ENCODE measurements at regions not wholly inside any gene's neighbourhood (a gene's known extent, or its start where the extent isn't known, plus 50 kb on each side); places are given as distances from the start of the nearest gene placed in this dataset.

DNA sequence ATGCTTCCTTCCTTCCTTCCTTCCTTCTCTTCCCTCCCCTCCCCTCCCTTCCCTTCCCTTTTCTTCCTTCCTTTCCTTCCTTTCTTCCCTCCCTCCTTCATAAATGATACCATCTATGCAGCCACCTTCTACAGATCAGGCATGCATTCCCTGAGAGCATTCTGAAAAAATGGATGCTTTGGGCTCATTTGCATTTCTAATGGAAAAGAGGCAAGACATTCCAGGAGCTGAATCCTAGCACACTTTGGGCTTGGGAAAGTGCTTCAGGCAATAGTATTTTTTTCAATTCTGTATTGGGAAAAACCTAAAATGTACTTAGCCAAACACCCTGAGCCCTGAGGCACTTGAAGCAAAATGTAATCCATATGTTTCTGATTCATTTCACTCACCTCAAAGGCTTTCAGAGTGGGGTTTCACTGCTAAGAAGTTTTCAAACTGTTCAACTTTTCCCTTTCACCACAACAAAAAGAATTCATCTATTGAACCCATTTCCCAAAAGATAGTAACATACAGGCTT, 220.1 kb upstream of the RORA start:
- Histone ChIP-seq H3K9ac (no peak overlapping the region), H3K4me2 (peak overlapping the region in 2 of 11 experiments; percentile 10 to 16; a peak in 2 of 22 replicates), H3K4me3 (no peak overlapping the region), H3K27ac (no peak overlapping the region), H3K9me3 (replicated peaks in 1 of 11) (peaks cover 9 to 13% (median 11%) of the 10 kb centered on the region in 11 experiments; a peak in 21 of 22 replicates), H4K20me1 (no peaks in the 10 kb centered on the region), H3K4me1 (peaks cover 0 to 7% (median 4%) of the 10 kb centered on the region in 10 experiments; a peak in 9 of 20 replicates), H3K36me3 (no peaks in the 10 kb centered on the region), H3K27me3 (no peaks in the 10 kb centered on the region)
- TF ChIP-seq Cebpa-rat (IDR thresholded peaks at IDR 0.05): no peak

DNA sequence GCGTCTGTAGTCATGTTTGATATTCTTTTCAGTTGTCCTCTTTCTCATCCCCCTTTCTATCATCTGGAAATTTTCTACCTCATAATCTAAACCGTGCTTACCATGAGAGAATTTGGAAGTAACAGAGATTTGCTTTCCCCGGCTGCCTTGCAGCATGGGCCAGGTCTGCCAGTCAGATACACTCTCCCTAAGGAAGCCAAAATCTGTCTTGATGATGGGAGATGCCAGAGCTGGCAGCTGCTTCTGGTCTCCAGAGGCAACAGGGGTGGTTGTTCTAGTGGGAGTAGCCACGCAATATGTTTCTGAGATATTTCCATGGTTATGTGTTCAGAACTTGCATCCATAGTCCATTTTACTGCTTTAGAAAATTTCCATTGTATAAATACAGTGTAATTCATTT, 218.9 kb upstream of the RORA start:
- H3K4me2 ChIP-seq: no peak overlapping the region
- H3K27ac ChIP-seq: no peak overlapping the region
- no peaks in the 10 kb centered on the region for H3K27me3 ChIP-seq
- H3K9ac ChIP-seq: no peak overlapping the region
- peaks cover 12 to 22% (median 14%) of the 10 kb centered on the region in 11 experiments; a peak in 21 of 22 replicates for H3K9me3 ChIP-seq (replicated peaks in 1 of 11)
- peaks cover 0 to 7% (median 4%) of the 10 kb centered on the region in 10 experiments; a peak in 9 of 20 replicates for H3K4me1 ChIP-seq
- H4K20me1 ChIP-seq: no peaks in the 10 kb centered on the region
- no peaks in the 10 kb centered on the region for H3K36me3 ChIP-seq
- no peak overlapping the region for H3K4me3 ChIP-seq
- no peak for TF ChIP-seq Cebpa-rat (IDR thresholded peaks at IDR 0.05)

- H3K27me3 ChIP-seq: no peaks in the 10 kb centered on the region
- no peak overlapping the region for H3K9ac ChIP-seq
- H4K20me1 ChIP-seq: no peaks in the 10 kb centered on the region
- H3K27ac ChIP-seq: no peak overlapping the region
- peaks cover 11 to 22% (median 14%) of the 10 kb centered on the region in 11 experiments; a peak in 20 of 22 replicates for H3K9me3 ChIP-seq (replicated peaks in 1 of 11)
- no peak overlapping the region for H3K4me3 ChIP-seq
- H3K4me1 ChIP-seq: peaks cover 0 to 7% (median 4%) of the 10 kb centered on the region in 10 experiments; a peak in 9 of 20 replicates
- TF ChIP-seq Cebpa-rat (IDR thresholded peaks at IDR 0.05): no peak
- no peak overlapping the region for H3K4me2 ChIP-seq
- H3K36me3 ChIP-seq: no peaks in the 10 kb centered on the region
Observed at GRCh38 chr15:61444585-61444984, 215.5 kb upstream of the RORA start.

DNA sequence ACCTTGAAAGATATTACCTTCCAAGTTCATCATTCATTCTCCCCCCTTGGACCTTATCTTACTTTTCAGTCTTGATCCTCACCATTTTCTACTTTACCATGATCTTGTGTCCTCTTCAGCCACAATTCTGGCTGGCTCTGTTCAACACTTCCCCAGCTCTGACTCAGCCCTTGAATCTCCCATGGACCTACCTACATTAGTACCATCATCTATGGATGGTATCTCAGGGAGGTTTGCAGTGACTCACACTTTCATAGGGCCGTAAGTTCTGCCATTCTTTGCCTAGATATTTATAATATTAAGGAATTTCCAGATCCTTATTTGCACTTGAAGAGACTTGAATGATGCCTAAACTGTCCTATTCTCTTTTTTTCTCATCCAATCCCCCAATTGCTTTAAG, 213.7 kb upstream of the RORA start:
- Histone ChIP-seq H3K9ac (no peak overlapping the region), H3K36me3 (no peaks in the 10 kb centered on the region), H3K4me1 (no peaks in the 10 kb centered on the region), H3K4me2 (no peak overlapping the region), H3K4me3 (no peak overlapping the region), H3K9me3 (replicated peaks in 1 of 11) (peaks cover 11 to 22% (median 14%) of the 10 kb centered on the region in 11 experiments; a peak in 20 of 22 replicates), H4K20me1 (no peaks in the 10 kb centered on the region), H3K27ac (no peak overlapping the region), H3K27me3 (no peaks in the 10 kb centered on the region)
- TF ChIP-seq Cebpa-rat (IDR thresholded peaks at IDR 0.05): no peak

GRCh38 chr15:61441891-61442290, 212.8 kb upstream of the RORA start:
- no peaks in the 10 kb centered on the region for H3K36me3 ChIP-seq
- H4K20me1 ChIP-seq: no peaks in the 10 kb centered on the region
- H3K27ac ChIP-seq: no peak overlapping the region
- H3K4me1 ChIP-seq: no peaks in the 10 kb centered on the region
- peaks cover 11 to 22% (median 14%) of the 10 kb centered on the region in 11 experiments; a peak in 20 of 22 replicates for H3K9me3 ChIP-seq (replicated peaks in 1 of 11)
- no peaks in the 10 kb centered on the region for H3K27me3 ChIP-seq
- TF ChIP-seq Cebpa-rat (IDR thresholded peaks at IDR 0.05): no peak
- no peak overlapping the region for H3K4me2 ChIP-seq
- no peak overlapping the region for H3K4me3 ChIP-seq
- H3K9ac ChIP-seq: no peak overlapping the region

DNA sequence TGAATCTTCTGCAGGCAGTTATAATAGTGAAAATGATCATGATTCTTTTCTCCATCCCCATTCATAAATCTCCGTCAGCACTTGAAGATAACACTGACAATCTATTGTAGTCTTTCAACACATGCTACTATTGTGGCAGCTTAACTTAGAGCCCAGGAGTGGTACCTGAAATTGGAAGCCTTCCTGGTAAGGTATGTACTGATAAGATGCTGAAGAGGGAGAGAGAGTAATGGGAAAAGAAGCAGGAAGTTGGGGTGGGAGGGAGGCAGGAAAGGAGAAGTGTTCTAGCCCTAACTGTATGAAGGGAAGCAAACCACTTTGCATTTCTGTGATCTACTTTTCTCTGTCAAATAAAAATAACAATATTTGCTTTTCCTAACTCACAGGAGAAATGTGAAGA, 197.4 kb upstream of the RORA start:
- TF ChIP-seq Cebpa-rat (IDR thresholded peaks at IDR 0.05): no peak
- Histone ChIP-seq H3K4me3 (no peak overlapping the region), H3K4me2 (0 out of 22 replicates have a peak overlapping the region, but pooled peaks of 1 of the 11 experiments have one; percentile 11), H3K36me3 (no peaks in the 10 kb centered on the region), H4K20me1 (no peaks in the 10 kb centered on the region), H3K4me1 (peaks cover 0 to 7% (median 0%) of the 10 kb centered on the region in 10 experiments; a peak in 1 of 20 replicates), H3K27me3 (no peaks in the 10 kb centered on the region), H3K9ac (no peak overlapping the region), H3K27ac (no peak overlapping the region), H3K9me3 (replicated peaks in 1 of 11) (no peaks in the 10 kb centered on the region)

DNA sequence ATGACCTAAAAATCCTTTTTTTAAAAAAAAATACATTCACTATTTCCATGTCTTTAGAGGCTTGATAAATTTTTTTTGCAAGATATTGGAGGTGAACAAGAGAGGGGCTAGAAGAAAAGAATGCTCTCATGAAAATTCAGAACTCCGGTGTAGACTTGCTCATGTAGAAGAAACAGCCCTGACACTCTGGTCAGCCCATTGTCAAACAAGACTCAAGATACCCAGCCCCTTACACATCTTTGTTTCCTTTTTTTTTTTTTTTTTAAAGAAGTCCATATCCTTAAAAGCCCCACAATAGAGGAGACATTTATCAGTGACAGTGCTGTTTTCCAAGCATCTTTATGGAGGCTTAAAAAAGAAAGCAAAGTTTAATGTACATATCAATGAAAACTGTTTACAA, 196.8 kb upstream of the RORA start:
- Histone ChIP-seq H4K20me1 (no peaks in the 10 kb centered on the region), H3K36me3 (no peaks in the 10 kb centered on the region), H3K4me3 (no peak overlapping the region), H3K9ac (no peak overlapping the region), H3K27me3 (no peaks in the 10 kb centered on the region), H3K27ac (no peak overlapping the region), H3K9me3 (replicated peaks in 1 of 11) (no peaks in the 10 kb centered on the region), H3K4me1 (peaks cover 0 to 7% (median 0%) of the 10 kb centered on the region in 10 experiments; a peak in 1 of 20 replicates), H3K4me2 (no peak overlapping the region)
- no peak for TF ChIP-seq Cebpa-rat (IDR thresholded peaks at IDR 0.05)

DNA sequence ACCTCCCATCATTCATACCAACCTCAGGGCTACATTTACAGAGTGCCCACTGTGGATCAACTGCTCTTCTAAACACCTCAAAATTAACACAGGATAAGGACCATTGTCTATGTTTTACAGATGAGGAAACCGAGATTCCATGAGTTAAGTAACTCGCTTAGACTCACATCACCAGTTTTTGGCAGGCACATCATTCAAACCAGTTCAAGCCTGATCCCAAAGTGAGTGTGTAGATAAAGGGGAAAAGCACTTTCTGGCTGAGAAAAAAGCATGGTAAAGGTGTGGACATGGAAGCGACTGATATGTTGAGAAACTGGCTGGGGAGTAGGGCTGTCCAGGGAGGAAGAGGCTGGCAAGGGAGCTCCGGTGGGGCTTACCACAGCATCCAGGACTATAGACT, 193.7 kb upstream of the RORA start:
- H3K9ac ChIP-seq: no peak overlapping the region
- H3K36me3 ChIP-seq: no peaks in the 10 kb centered on the region
- H3K9me3 ChIP-seq (replicated peaks in 1 of 11): no peaks in the 10 kb centered on the region
- H3K27ac ChIP-seq: no peak overlapping the region
- H3K27me3 ChIP-seq: no peaks in the 10 kb centered on the region
- H3K4me3 ChIP-seq: no peak overlapping the region
- H3K4me2 ChIP-seq: no peak overlapping the region
- H3K4me1 ChIP-seq: peaks cover 0 to 7% (median 0%) of the 10 kb centered on the region in 10 experiments; a peak in 1 of 20 replicates
- no peak for TF ChIP-seq Cebpa-rat (IDR thresholded peaks at IDR 0.05)
- no peaks in the 10 kb centered on the region for H4K20me1 ChIP-seq

DNA sequence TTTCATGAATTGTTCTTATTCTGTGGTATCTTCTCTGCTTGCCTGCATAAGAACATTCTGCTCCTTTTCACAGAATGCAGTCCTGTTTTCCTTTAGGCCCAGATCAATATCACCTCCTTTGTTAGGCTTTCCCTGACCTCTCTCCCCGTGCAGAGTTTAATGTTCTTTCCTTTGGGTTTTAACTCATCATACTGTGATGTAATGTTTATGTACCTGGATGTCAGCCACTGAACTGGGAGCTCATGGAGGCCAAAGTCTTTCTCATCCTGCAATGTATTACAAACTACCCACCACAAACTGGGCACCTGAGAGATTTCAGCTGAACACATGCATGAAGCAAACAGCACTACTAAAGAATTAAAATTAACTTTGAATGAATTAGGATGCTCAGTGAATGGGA, 192.8 kb upstream of the RORA start:
- Histone ChIP-seq H3K9me3 (replicated peaks in 1 of 11) (no peaks in the 10 kb centered on the region), H3K4me3 (no peak overlapping the region), H3K9ac (no peak overlapping the region), H3K36me3 (no peaks in the 10 kb centered on the region), H3K4me2 (no peak overlapping the region), H3K27me3 (no peaks in the 10 kb centered on the region), H3K27ac (no peak overlapping the region), H3K4me1 (peaks cover 0 to 5% (median 0%) of the 10 kb centered on the region in 10 experiments; a peak in 1 of 20 replicates), H4K20me1 (no peaks in the 10 kb centered on the region)
- TF ChIP-seq Cebpa-rat (IDR thresholded peaks at IDR 0.05): no peak

DNA sequence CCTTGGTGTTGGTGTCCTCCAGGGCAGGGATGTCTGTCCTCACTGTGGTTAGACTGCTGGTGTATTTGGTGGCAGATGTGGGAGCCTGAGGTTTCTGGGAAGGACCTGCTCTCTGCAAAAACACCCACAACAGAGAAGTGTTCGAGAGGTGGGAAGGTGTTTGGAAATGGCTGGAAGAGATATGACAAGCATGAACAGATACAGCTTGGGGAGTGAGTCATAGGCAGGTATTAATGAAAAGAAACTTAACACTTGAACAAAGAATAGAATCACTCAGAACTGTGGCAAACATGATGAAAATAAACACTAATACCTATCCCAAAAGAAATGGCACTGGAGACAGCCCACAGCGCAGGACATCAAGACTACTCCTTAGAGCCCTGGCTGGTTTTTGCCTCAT, 192.4 kb upstream of the RORA start:
- Histone ChIP-seq H3K4me1 (peaks cover 0 to under 1% (median 0%) of the 10 kb centered on the region in 10 experiments; a peak in 1 of 20 replicates), H3K4me3 (no peak overlapping the region), H3K4me2 (no peak overlapping the region), H3K9me3 (replicated peaks in 1 of 11) (no peaks in the 10 kb centered on the region), H3K36me3 (no peaks in the 10 kb centered on the region), H3K27ac (no peak overlapping the region), H3K9ac (no peak overlapping the region), H3K27me3 (no peaks in the 10 kb centered on the region), H4K20me1 (no peaks in the 10 kb centered on the region)
- TF ChIP-seq Cebpa-rat (IDR thresholded peaks at IDR 0.05): no peak
